Left forelimb (tissue), 1 donor: ENCODE measurements at regions not wholly inside any gene's neighbourhood (a gene's known extent, or its start where the extent isn't known, plus 50 kb on each side); places are given as distances from the start of the nearest gene placed in this dataset.
A peak's percentile ranks its signal among the peaks of the same experiment; 100 is the strongest.
"Not testable (repeated sequence)": the region's sequence is repeated elsewhere in the genome, so short reads cannot be mapped to it uniquely, and the experiment has no call there.

Source experiments
- DNase-seq: peaks from one replicate; pipeline ENCODE4 v3.0.0-alpha.2; 2018; ENCODE audit warnings: low spot score

DNA sequence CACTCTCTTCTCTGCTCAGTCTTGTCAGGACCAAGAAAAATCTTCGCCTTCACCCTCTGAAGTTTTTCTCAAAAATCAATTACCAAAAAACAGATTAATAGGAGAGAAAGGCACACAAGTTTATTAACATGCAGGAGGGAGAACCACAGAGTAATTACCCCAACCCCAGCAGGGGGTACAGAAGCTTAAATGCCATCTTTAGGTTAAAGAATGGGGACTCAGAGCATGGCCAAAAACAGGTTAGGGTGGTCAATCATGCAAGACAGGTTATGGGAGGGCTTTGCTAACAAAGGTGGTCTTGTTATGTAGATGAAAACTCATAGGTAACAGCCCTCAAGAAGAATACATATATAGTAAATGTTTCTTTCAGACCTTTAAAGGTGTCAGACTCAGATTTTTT lies 100.5 kb upstream of the BTN3A2 start:
- no peak for DNase-seq

DNA sequence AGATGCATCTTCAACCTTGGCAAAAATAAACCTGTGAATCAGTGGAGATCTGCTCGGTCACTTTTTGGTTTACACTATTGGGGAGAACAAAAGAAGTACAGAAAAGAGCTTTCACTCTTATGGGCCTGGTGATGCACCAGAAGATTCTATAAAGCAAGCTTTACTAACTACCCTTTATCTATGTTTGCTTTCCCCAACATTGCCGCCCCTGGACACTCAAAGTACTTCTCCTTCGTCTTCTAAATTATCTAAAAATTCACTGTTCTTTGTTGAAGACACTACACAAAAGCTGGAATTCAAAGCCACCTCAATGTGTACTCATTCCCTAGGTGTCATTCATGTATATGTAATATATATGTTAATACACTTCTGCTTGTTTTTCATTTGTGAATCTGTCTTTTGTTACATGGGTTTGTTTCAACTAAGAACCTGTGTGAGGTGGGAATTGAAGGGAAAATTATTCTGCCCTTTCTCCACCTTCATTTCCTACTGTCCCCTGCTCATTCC lies 97.9 kb upstream of the BTN3A2 start:
- no peak for DNase-seq

DNA sequence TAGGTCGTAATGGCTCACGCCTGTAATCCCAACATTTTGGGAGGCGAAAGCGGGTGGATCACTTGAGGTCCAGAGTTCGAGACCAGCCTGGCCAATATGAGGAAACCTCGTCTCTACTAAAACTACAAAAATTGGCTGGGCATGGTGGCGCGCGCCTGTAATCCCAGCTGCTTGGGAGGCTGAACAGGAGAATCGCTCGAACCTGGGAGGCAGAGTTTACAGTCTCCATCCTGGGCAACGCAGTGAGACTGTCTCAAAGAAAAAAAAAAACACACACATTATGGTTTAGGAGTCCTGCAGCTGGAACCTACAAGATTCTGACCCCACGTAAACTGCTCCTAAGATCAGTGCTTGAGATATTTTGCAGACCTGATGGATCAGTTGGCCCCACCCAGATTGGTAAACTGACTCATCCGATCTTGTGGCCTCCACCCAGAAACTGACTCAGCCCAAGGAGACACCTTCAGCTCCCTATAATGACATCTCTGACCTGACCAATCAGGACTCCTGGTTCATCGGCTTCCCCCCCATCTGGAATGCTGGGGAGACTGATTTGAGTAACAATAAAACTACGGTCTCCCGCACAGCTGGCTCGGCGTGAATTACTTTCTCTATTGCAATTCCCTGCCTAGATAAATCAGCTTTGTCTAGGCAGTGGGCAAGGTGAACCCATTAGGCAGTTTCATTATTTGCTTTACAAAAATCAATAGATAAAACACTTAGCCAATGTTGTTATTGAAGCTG lies 96.2 kb upstream of the BTN3A2 start:
- no peak for DNase-seq

DNA sequence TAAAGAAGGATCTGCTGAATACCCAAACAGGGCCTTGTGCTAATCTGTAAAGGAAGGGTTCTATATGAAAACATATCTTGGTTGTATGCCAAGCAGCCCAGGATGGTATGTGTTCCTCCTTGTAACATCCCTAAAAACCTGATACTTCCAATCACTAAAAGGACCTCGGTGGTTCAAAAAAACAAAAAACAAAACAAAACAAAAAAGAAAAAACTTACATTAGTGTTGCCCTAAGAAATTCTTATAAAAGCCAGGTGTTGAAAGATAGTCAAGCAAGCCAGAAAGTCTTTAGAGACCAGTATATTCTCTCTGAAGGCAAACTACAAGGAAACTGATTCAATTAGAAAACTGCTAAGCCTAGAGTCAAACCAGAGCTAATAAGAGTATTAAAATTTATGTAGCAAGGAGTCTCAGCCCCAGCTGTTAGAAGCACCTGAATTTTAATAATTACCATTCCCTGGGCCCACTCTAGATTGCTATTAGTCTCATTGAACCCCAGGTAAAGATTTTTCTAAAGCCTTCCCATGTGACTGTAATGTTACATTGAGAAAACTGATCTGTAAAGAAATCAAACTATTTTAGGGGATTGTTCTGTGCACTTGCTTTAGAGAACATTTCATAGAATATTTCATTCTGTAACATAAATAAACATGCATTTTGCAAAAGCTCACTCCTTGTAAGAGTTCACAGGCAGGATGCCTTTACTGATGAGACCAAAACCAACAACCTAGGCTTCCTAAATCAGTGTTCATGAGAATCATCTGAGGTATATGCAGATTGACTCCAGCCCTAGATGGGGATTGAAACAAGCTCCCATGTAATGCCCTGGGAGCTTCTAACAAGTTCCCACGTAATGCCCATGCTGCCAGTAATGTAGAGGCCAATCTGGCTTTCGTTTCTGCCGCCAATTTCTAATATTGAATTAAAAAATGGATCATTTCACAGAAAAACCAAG lies 95.2 kb upstream of the BTN3A2 start:
- no peak for DNase-seq

DNA sequence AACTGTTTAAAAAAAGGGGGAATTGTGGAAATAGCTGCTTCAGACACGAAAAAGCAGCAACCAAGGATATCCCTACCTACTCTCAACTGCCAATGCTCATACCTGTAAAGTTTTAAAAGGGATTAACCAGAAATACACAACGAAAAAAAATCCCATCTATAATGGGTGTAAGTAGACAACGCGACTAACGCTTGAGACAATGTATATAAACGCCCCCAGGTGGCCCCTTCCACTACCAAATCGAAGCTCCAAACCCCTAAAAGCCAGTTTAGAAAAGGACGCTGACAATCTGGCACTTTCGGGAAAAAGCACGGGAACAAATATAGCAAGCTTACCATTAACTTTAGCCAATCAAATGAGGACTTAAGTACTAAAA lies 94.5 kb upstream of the BTN3A2 start:
- no peak for DNase-seq

DNA sequence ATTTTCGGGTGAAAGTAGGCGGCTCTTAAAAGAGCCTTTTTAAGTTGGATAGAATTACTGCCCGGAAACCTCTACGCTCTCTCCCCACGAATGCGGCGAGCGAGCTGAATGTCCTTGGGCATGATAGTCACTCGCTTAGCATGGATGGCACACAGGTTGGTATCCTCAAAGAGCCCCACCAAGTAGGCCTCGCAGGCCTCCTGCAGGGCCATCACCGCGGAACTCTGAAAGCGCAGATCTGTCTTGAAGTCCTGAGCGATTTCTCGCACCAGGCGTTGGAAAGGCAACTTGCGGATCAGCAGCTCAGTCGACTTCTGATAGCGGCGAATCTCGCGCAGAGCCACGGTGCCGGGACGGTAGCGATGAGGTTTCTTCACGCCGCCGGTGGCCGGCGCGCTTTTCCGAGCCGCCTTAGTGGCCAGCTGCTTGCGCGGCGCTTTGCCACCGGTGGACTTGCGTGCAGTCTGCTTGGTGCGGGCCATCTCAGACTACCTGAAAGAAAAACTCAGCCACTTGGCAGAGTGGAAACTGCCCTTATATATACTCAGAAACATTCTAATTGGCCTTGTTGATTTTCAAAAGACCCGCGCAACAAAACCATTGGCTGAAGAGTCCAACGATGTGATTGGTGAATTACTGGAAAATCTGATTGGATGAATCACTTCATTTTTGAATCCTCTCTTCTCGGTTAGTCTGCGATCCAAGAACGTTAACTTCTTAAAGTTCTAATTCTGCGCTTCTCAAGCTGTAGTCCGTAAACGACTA lies 93.9 kb upstream of the BTN3A2 start:
- peak; percentile 78 for DNase-seq

DNA sequence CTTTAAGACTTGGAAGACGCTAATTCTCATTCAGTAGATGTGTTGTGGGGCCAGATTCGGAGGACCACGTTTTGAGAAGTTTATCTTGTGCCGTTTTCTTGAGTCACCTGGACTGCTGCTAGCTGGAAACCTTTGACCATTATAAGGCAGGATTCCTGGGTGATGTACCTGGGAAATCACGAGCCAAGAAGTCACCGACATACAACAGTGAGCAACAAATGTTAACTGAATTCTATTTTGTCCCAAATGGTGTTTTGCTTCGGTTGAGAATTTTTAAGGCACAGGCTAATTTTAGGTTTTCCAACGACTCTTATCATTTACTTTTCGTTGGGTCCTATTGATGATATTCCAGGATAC lies 93.4 kb upstream of the BTN3A2 start:
- no peak for DNase-seq

DNA sequence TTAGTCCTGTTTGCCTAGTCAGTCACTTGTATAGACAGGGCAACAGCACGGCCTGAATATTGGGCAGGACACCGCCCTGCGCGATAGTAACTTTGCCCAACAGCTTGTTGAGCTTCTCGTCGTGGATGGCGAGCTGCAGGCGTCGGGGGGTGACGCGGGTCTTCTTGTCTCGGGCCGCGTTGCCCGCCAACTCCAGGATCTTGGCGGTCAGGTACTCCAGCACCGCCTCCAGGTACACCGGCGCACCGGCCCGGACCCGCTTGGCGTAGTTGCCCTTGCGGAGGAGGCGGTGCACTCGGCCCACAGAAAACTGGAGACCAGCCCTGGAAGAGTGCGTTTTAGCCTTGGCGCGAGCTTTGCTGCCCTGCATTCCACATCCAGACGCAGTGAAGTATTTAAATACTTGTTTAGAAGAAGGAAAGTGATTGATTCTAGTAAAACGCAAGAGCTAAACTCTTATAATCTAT lies 92.8 kb upstream of the BTN3A2 start:
- DNase-seq = no peak

DNA sequence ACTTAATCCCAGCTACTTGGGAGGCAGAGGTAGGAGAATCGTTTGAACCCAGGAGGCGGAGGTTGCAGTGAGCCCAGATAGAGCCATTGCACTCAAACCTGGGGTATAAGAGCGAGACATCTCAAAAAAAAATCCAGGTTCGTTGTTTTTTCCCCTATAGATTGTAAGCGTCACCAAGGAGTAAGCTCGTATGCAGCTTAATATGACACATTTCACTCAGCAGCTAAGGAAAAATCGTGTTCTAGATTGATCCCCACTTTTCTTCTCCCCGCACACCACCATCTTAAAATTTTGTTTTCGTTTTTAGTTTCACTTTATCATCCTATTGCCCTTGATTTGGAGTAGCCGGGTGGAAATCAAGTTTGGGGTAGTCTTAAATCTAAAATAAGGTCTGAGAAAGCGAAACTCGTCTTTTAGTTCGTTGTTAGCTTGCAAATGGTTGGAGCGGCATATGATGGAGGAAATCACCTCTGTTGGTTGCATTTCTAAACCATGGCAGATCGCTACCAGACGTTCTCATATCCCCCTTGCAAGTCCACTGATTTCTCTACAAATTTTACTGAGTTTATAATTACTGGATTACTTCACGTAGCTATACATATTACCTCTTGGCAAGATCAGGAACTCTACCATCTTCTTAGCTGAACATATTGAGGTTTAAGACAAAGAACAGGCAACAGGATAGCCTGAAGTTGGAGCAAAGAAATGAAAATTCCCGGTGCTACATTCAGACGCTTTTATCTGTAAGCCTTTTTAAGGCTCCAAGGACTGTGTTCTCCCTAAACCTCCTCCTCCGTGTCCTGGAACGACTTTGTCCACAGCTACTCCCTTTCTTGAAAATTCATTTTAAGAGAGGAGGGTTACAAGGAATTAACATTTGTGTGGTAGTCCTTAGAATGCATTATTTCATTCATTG lies 91.1 kb upstream of the BTN3A2 start:
- no peak for DNase-seq

DNA sequence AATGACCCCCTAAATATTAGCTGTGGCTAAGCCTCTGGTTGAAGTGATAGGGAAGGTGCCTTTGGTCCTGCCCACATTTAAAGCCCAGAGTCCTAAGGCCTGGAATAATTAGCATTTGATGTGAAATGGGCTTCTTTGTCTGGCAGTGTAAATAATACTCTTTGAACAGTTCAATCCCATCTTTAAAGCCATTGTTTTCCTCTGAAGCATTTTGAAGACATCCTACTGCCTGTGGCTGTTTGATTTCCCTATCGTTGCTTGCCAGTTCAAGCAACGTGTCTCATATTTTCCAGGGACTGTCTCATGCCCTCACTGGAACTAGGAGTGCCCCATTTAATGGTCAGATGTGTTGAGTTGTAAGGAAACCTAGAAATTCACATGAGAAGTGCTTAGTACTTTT lies 89.3 kb upstream of the BTN3A2 start:
- no peak for DNase-seq

DNA sequence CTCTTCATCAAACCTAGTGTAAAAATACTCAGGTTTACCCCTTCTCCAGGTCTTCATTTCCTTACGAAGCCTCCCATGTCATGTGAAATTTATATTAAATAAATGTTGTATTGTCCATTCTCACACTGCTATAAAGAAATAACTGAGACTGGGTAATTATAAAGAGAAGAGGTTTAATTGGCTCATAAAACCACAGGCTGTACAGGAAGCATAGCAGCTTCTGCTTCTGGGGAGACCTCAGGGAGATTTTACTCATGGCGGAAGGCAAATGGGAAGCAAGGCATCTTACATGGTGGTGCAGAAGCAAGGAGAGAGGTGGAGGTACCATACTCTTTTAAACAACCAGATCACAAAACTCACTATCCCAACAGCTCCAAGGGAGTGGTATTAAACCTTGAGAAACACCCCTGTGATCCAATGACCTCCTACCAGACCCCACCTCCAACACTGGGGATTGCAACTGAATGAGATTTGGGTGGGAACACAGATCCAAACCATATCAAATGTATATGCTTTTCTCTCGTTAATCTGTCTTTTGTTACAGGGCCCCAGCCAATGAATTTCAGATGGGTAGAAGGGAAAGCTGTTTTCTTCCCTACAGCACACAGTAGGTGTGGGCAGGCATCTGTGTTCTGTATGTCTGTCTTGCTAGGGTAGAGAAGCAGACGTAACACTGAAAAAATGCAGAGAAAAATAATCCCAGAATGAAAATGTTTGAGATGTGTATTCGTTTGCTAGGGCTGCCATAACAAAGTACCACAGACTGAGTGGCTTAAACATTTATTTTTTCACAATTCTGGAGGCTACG lies 88.0 kb upstream of the BTN3A2 start:
- no peak for DNase-seq

DNA sequence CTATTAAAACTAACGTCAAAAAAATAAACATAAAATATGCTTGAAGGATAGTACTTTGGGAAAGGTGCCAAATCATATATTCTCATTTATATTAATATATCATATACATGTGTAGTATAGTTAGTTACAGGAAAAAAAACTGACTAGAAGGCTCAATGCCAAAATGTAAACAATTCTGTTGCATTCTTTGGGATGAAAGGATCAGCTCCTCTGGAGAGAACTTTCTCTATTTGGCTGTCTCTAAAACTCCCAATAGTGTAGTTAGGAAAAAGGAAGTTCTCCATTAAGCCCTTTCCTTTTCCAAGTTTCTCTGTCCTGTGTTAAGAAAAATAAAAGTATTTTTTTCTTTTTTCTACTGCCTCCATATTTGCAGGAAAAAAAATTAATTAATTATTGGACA lies 86.5 kb upstream of the BTN3A2 start:
- no peak for DNase-seq

DNA sequence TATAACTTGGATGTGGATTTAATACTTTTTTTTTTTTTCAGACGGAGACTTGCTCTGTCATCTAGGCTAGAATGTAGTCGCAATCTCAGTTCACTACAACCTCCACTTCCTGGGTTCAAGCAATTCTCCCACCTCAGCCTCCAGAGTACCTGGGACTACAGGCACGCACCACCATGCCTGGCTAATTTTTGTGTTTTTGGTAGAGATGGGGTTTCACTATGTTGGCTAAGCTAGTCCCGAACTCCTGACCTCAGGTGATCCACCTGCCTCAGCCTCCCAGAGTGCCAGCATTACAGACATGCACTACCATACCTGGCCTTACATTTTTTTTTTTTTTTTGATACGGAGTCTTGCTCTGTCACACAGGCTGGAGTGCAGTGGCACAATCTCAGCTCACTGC lies 85.6 kb upstream of the BTN3A2 start:
- DNase-seq = not testable (repeated sequence)

DNA sequence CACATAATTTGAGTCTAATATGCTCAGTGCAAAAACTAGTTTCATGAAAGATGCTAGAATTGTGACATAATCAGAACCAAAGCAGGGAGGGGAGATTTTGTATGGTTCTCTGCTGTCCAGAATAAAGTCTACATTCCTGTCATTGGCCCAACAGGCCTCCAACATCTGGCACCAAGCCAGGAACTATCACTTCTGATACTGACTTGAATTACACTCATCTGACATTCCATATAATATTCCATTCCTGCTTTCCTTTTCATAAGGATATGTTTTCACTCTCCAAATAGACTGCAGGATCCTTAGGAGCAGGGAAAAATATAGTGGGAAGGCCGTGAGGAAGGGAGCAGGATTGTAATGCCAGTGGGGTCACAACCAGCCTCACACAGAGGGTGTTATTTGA lies 84.6 kb upstream of the BTN3A2 start:
- no peak for DNase-seq

DNA sequence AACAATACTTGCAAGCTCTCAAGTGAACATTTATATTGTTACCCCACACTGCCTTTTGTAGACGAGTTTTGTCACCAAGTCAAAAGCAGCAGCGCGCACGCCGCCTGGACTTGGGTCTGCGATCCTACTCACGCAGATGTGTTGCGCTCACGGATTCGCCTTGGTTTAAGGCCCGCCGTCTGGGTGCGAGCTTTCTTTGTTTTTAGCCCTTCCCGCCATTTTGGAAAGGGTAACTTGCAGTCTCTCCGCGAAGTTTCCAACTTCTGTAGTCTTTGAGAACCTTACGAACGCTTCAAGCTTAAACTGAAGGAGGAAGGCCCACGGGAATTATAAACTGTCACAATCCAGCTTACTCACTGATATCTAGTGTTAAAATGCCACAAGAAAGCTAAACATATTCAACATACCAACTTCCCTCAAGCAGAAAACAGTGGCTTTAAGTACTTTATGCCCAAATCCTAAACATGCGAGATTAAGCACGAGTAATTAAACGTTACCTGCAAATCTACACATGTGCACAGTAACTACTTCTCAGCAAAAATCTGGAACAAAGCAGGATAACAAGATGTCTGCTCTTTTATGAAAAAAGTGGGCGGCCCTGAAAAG lies 80.4 kb upstream of the BTN3A2 start:
- peak; percentile 84 for DNase-seq

DNA sequence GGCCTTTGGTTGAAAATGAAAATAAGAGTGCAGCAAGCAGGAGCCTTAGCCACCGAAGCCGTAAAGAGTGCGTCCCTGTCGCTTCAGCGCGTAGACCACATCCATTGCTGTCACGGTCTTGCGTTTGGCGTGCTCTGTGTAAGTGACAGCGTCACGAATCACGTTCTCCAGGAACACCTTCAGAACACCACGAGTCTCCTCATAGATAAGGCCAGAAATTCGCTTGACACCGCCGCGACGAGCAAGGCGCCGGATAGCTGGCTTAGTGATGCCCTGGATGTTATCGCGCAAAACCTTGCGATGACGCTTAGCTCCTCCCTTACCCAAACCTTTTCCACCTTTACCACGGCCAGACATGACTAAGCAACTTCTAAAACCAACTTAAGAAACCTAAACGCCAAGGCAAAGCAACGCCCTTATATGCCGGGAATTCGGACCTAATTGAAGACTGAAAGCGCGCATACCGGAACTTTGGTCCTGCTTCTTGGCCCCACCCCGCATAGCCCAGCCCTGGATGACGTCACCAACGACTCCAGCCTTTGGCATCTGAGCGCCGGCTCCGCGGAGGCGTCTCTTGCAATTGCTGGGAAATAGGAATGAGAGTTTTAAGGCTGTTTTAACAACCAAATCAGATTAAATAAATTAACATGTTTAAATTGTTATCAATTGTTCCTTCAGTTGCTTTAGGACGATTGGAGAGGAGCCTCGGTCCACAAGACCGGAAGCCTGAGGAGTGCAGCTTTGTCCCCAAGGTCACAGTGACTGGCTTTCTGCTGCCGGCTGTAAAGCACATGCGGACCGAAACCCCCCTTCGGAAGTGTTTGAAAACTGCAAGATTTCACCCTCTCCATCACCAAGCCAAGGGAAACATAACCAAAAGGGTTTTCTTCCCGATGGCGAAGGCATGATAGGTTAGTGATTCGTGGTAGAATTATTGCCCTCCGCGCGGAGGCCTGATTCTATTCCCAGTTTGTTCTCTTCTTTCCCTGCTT lies 79.6 kb upstream of the BTN3A2 start:
- peak; percentile 97 for DNase-seq

DNA sequence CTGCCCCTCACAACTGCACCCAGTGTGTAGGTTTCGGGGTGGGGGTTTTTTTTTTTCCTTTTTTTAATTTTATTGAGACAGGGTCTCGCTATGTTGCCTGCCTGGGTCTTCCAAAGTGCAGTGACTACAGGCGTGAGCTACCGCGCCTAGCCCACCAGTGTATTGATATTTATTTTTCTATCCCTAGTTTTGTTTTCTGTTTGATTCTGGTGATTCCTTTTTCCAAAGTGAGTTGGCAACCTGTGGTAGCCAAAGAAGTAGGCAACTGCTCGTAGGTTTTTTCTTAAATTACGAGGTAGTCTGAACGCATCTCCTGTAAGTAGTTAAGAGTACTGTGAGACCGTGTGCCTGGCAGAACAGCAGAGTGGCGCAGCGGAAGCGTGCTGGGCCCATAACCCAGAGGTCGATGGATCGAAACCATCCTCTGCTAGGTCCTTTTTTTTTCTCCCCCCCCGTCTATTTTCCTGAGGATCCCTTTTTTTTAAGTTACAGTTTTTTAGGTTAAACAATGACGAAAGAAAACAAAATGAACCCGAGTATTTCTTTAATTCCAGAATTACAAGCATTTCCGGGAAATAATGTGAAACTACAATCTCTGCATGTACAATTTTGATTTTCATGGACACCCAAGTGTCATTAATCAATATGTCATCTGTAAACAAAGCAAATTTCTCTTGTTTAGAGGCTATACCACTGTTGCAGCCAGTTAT lies 78.7 kb upstream of the BTN3A2 start:
- peak; percentile 86 for DNase-seq

DNA sequence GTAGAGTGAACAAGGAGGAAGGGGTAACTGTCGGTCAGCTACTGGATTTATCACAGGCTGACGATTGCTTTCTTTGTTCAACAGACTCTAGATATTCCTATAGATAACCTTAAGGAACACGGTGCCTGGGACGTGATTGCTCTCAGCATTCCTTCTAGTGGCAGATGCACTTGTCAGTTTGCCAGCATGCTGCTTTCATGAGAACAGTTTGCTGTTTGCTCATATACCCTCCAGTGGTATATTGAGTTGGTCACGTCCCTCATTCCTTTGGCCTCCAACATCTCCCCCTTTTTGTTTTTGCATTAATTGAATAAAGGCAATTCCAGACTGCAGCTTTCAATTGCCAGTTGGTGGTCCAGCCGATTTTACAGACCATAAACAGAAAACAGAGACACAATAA lies 76.8 kb upstream of the BTN3A2 start:
- DNase-seq = no peak
